KMS-11 (cell line): ENCODE measurements at regions not wholly inside any gene's neighbourhood (a gene's known extent, or its start where the extent isn't known, plus 50 kb on each side); places are given as distances from the start of the nearest gene placed in this dataset.

Experiments used
- H2AFZ ChIP-seq: fragments of 200-600 bp; sonication (generic); 2 replicates; pipeline ENCODE4 v1.6.1; 2016; ENCODE audit warnings: antibody characterized with exemption, mixed run types, low read depth
- H3K27ac ChIP-seq: fragments of 200-600 bp; sonication (generic); 2 replicates; pipeline ENCODE4 v1.6.1; 2016; ENCODE audit warnings: mild to moderate bottlenecking, mixed run types
- H3K27me3 ChIP-seq: fragments of 200-600 bp; sonication (generic); 2 replicates; pipeline ENCODE4 v1.6.1; 2017; ENCODE audit warnings: mild to moderate bottlenecking, low read depth, mixed run types, moderate library complexity; ENCODE audit not compliant: insufficient read depth
- H3K36me3 ChIP-seq: fragments of 200-600 bp; sonication (generic); 2 replicates; pipeline ENCODE4 v1.6.1; 2017; ENCODE audit warnings: mild to moderate bottlenecking, mixed run types; ENCODE audit not compliant: insufficient read depth
- H3K4me1 ChIP-seq: fragments of 200-600 bp; sonication (generic); 2 replicates; pipeline ENCODE4 v1.6.1; 2016; ENCODE audit warnings: mild to moderate bottlenecking, low read depth, mixed run types; ENCODE audit not compliant: poor library complexity, severe bottlenecking
- H3K4me2 ChIP-seq: fragments of 200-600 bp; sonication (generic); 2 replicates; pipeline ENCODE4 v1.7.0; 2016; ENCODE audit warnings: mild to moderate bottlenecking, mixed run types
- H3K4me3 ChIP-seq: fragments of 200-600 bp; sonication (generic); IDR thresholded peaks from 2 replicates; pipeline ENCODE4 v1.6.1; 2017; ENCODE audit warnings: low read depth, low read length, mixed read lengths; ENCODE audit not compliant: insufficient read depth
- H3K79me2 ChIP-seq: fragments of 200-600 bp; sonication (generic); 2 replicates; pipeline ENCODE4 v1.6.1; 2016; ENCODE audit warnings: low read depth, mixed run types; ENCODE audit not compliant: insufficient read depth
- H3K9ac ChIP-seq: fragments of 200-600 bp; sonication (generic); 2 replicates; pipeline ENCODE4 v1.6.1; 2016; ENCODE audit warnings: mild to moderate bottlenecking, mixed run types
- H4K20me1 ChIP-seq: fragments of 200-600 bp; sonication (generic); 2 replicates; pipeline ENCODE4 v1.6.1; 2016; ENCODE audit warnings: mild to moderate bottlenecking, mixed run types; ENCODE audit not compliant: insufficient read depth
- TF ChIP-seq, protein P1 (sequence below): fragments of 200-600 bp; sonication (generic); conservative IDR thresholded peaks from 2 replicates; pipeline ENCODE4 v1.6.1; 2017; ENCODE audit warnings: low read depth, mild to moderate bottlenecking, antibody characterized with exemption, low read length, moderate library complexity, mixed read lengths

DNA sequence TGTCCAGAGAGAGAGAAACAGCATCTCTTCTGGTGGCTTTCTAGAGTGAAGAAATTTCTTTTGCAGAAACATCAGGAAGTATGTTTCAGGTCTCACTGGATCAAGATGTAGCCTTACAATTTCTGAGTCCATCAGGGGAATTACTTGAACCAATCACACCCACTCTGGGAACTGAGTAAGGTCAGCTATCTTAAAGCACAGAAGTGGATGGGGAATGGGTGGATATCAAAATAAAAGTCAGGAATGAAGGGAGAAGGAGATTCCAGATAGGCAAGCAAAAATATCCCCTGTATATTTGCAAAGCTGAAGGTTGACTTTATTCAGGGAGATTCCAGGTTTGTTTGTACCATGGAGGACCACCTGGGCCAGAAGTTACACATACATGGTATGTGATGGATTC is 188.0 kb downstream of the CYRIA start:
- Histone ChIP-seq H3K4me3 (no peak overlapping the region), H3K79me2 (no peaks in the 10 kb centered on the region), H3K36me3 (no peaks in the 10 kb centered on the region), H3K4me2 (no peak overlapping the region), H2AFZ (no peak overlapping the region), H3K27ac (no peak overlapping the region), H4K20me1 (no peaks in the 10 kb centered on the region), H3K9ac (no peak overlapping the region), H3K27me3 (no peaks in the 10 kb centered on the region), H3K4me1 (no peaks in the 10 kb centered on the region)
- TF ChIP-seq, protein P1, sequence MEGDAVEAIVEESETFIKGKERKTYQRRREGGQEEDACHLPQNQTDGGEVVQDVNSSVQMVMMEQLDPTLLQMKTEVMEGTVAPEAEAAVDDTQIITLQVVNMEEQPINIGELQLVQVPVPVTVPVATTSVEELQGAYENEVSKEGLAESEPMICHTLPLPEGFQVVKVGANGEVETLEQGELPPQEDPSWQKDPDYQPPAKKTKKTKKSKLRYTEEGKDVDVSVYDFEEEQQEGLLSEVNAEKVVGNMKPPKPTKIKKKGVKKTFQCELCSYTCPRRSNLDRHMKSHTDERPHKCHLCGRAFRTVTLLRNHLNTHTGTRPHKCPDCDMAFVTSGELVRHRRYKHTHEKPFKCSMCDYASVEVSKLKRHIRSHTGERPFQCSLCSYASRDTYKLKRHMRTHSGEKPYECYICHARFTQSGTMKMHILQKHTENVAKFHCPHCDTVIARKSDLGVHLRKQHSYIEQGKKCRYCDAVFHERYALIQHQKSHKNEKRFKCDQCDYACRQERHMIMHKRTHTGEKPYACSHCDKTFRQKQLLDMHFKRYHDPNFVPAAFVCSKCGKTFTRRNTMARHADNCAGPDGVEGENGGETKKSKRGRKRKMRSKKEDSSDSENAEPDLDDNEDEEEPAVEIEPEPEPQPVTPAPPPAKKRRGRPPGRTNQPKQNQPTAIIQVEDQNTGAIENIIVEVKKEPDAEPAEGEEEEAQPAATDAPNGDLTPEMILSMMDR = no peak

DNA sequence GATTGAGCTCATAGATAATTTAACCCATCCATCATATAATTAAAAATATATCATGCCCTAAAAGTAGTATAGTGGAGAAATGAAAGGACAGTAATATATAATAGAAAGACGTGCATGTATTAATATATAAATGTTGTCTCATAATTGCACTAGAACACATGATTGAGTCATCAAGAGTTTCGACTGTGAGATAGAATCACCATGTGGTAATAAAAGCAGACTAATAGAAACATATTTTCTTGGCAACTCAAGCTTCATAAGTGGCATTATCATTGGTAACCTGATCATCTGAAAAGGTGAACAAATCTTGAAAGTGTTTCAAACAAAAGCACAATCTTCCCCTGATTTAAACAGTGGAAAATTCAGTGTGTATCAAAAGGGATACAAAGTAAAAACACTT is 188.8 kb downstream of the CYRIA start:
- Histone ChIP-seq H3K36me3 (no peaks in the 10 kb centered on the region), H3K4me1 (no peaks in the 10 kb centered on the region), H4K20me1 (no peaks in the 10 kb centered on the region), H3K9ac (no peak overlapping the region), H3K79me2 (no peaks in the 10 kb centered on the region), H3K27me3 (no peaks in the 10 kb centered on the region), H3K4me3 (no peak overlapping the region), H2AFZ (no peak overlapping the region), H3K4me2 (no peak overlapping the region), H3K27ac (no peak overlapping the region)
- TF ChIP-seq, protein P1 = no peak

DNA sequence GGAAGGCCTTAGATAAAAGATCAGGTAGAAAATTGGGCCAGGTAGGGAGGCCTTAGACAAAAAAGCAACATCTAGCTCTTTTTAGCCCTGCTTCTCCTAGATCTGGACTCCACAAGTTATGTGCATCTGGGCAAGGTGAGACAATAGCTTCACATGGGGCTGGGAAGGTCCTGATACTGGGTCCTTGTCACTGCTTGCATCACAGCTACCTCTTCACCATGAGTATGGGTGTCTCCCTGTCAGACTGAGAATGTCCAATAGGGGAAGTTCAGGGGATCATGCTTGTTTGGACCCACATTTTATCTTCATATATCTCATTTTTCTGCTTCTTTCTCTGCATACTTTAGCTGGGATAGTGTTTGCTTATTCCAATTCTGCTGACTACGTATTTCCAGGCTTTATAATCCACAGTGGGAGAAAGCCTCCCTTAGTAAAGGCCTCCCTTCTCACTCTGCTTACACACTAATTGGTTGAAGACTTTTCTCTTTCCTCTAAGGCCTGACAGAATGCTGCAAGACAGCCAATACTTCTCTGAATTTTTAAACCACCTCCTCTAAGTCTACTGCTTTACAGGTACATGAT is 189.6 kb downstream of the CYRIA start:
- Histone ChIP-seq H3K27ac (no peak overlapping the region), H3K4me2 (no peak overlapping the region), H3K27me3 (no peaks in the 10 kb centered on the region), H3K79me2 (no peaks in the 10 kb centered on the region), H3K9ac (no peak overlapping the region), H2AFZ (no peak overlapping the region), H4K20me1 (no peaks in the 10 kb centered on the region), H3K36me3 (no peaks in the 10 kb centered on the region), H3K4me3 (no peak overlapping the region), H3K4me1 (no peaks in the 10 kb centered on the region)
- TF ChIP-seq, protein P1 = no peak

DNA sequence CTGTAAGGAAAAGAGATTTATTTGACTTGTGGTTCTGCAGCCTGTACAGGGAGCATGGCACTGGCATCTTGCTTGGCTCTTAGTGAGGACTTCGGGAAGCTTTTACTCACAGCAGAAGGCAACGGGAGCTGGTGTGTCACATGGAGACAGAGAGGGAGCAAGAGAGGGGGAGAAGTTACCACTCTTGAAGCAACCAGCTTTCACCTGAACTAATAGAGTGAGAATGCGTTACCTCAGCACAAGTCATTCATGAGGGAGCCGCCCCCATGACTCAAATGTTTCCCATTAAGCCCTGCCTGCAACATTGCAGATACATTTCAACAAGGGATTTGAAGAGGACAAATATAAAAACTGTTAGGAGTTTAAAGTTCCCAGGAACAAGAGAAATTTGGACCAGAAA is 190.0 kb downstream of the CYRIA start:
- Histone ChIP-seq H3K79me2 (no peaks in the 10 kb centered on the region), H3K36me3 (no peaks in the 10 kb centered on the region), H3K4me3 (no peak overlapping the region), H3K4me2 (no peak overlapping the region), H4K20me1 (no peaks in the 10 kb centered on the region), H3K4me1 (no peaks in the 10 kb centered on the region), H3K27me3 (no peaks in the 10 kb centered on the region), H3K27ac (no peak overlapping the region), H3K9ac (no peak overlapping the region), H2AFZ (no peak overlapping the region)
- TF ChIP-seq, protein P1 = no peak
